H1 (cell line): ENCODE measurements at regions not wholly inside any gene's neighbourhood (a gene's known extent, or its start where the extent isn't known, plus 50 kb on each side); places are given as distances from the start of the nearest gene placed in this dataset.
A peak's percentile ranks its signal among the peaks of the same experiment; 100 is the strongest.

Experiments
- CTCF ChIA-PET: fragments of 300-600 bp; sonication (Branson Sonifier 250); formaldehyde crosslinking; loops from one replicate; lab custom pipeline; 2021; ENCODE audit not compliant: partially characterized antibody; lab: Charles Lee
- POLR2A ChIA-PET: fragments of 300-600 bp; sonication (Branson Sonifier 250); formaldehyde crosslinking; loops from one replicate; lab custom pipeline; 2021; ENCODE audit warnings: inconsistent platforms; ENCODE audit not compliant: partially characterized antibody; lab: Charles Lee
- DNase-seq, 2 experiments: peaks; one replicate each; pipeline versions ENCODE4 v3.0.0 to v3.0.0-alpha.2; 2010 to 2022; ENCODE audit warnings: low spot score in 2 of 2, low read depth in 1 of 2, mixed read lengths in 1 of 2
- FAIRE-seq: peaks from 2 replicates; lab custom pipeline; 2011; peaks lifted over from hg19 to GRCh38; lab: Jason Lieb, UNC
- H2AFZ ChIP-seq: 2 replicates; pipeline ENCODE4 v1.8.1; 2012; ENCODE audit warnings: low read length, inconsistent platforms
- H2AK5ac ChIP-seq: 2 replicates; pipeline ENCODE4 v1.6.1; 2013; ENCODE audit warnings: low read depth, low read length
- H2BK120ac ChIP-seq: replicated peaks from 2 replicates; pipeline ENCODE3; 2013; ENCODE audit warnings: low read depth, low read length, inconsistent platforms
- H2BK12ac ChIP-seq: 2 replicates; pipeline ENCODE4 v1.6.1; 2013; ENCODE audit warnings: low read depth, low read length
- H2BK15ac ChIP-seq: 2 replicates; pipeline ENCODE4 v1.6.1; 2013; ENCODE audit warnings: low read length
- H2BK20ac ChIP-seq: 2 replicates; pipeline ENCODE4 v1.6.1; 2013; ENCODE audit warnings: low read length
- H2BK5ac ChIP-seq: 2 replicates; pipeline ENCODE4 v1.6.1; 2013; ENCODE audit warnings: low read depth, low read length
- H3K14ac ChIP-seq: 2 replicates; pipeline ENCODE4 v1.6.1; 2013; ENCODE audit warnings: inconsistent platforms; ENCODE audit not compliant: insufficient read length
- H3K18ac ChIP-seq: 2 replicates; pipeline ENCODE4 v1.6.1; 2013; ENCODE audit warnings: low read length; ENCODE audit errors: extremely low read depth
- H3K23ac ChIP-seq: 2 replicates; pipeline ENCODE4 v1.6.1; 2013; ENCODE audit warnings: inconsistent platforms; ENCODE audit not compliant: insufficient read length
- H3K23me2 ChIP-seq: 2 replicates; pipeline ENCODE4 v1.6.1; 2013; ENCODE audit warnings: low read depth, low read length
- H3K27ac ChIP-seq: 2 replicates; pipeline ENCODE4 v1.6.1; 2011; ENCODE audit warnings: low read depth, low read length, inconsistent platforms
- H3K27me3 ChIP-seq, 4 experiments: replicated peaks in 1 of 4; 1 replicate in 1 of 4; 2 replicates in 3 of 4; pipeline versions ENCODE4 v1.6.1 to v1.8.1; 2011 to 2013; ENCODE audit warnings: low read length in 3 of 4, mild to moderate bottlenecking in 3 of 4, inconsistent platforms in 2 of 4, mixed read lengths in 2 of 4, moderate library complexity in 1 of 4; ENCODE audit not compliant: control insufficient read depth in 3 of 4, insufficient read depth in 3 of 4; ENCODE audit errors: extremely low read depth in 1 of 4
- H3K36me3 ChIP-seq, 4 experiments: 2 replicates each; pipeline versions ENCODE4 v1.6.1 to v1.8.1; 2011 to 2013; ENCODE audit warnings: mild to moderate bottlenecking in 4 of 4, low read length in 3 of 4, moderate library complexity in 2 of 4, control low read depth in 1 of 4, inconsistent platforms in 1 of 4; ENCODE audit not compliant: insufficient read depth in 4 of 4, control insufficient read depth in 2 of 4
- H3K4ac ChIP-seq: replicated peaks from 2 replicates; pipeline ENCODE3; 2013; ENCODE audit warnings: low read length, low read depth, mixed read lengths, inconsistent platforms; ENCODE audit not compliant: insufficient read length
- H3K4me1 ChIP-seq, 4 experiments: replicated peaks in 1 of 4; 1 replicate in 1 of 4; 2 replicates in 3 of 4; pipeline versions ENCODE4 v1.6.1 to v1.8.1; 2011 to 2013; ENCODE audit warnings: low read length in 3 of 4, inconsistent platforms in 2 of 4, mixed read lengths in 1 of 4; ENCODE audit not compliant: insufficient read depth in 4 of 4, control insufficient read depth in 3 of 4
- H3K4me2 ChIP-seq, 2 experiments: 2 replicates each; pipeline versions ENCODE4 v1.6.1 to v1.8.1; 2011 to 2013; ENCODE audit warnings: low read depth in 2 of 2, low read length in 2 of 2, control low read depth in 1 of 2, inconsistent platforms in 1 of 2, mild to moderate bottlenecking in 1 of 2; ENCODE audit not compliant: insufficient read depth in 1 of 2
- H3K4me3 ChIP-seq, 4 experiments: fragments of 200-600, 300-600 bp in 1 of 4; sonication (generic), shearing (Covaris generic), sonication (Bioruptor Twin) in 1 of 4; 2 replicates each; pipeline versions ENCODE4 v1.5.1 to v1.8.1; 2011 to 2016; ENCODE audit warnings: low read length in 4 of 4, low read depth in 3 of 4, control low read depth in 2 of 4, inconsistent platforms in 2 of 4, mild to moderate bottlenecking in 2 of 4, mixed read lengths in 1 of 4, moderate library complexity in 1 of 4; ENCODE audit not compliant: insufficient read depth in 2 of 4; ENCODE audit errors: extremely low read depth in 1 of 4
- H3K56ac ChIP-seq: replicated peaks from 2 replicates; pipeline ENCODE3; 2013; ENCODE audit warnings: low read depth, mild to moderate bottlenecking, mixed read lengths, low read length, inconsistent platforms; ENCODE audit not compliant: insufficient read length
- H3K79me1 ChIP-seq: 2 replicates; pipeline ENCODE4 v1.6.1; 2013; ENCODE audit warnings: low read depth, low read length, control low read depth
- H3K79me2 ChIP-seq, 2 experiments: 2 replicates each; pipeline versions ENCODE4 v1.6.1 to v1.8.1; 2012 to 2013; ENCODE audit warnings: low read length in 2 of 2, mild to moderate bottlenecking in 2 of 2, inconsistent platforms in 1 of 2; ENCODE audit not compliant: insufficient read depth in 2 of 2, control insufficient read depth in 1 of 2
- H3K9ac ChIP-seq, 4 experiments: replicated peaks in 1 of 4; 1 replicate in 1 of 4; 2 replicates in 3 of 4; pipeline versions ENCODE4 v1.6.1 to v1.8.1; 2011 to 2013; ENCODE audit warnings: low read depth in 3 of 4, low read length in 3 of 4, control low read depth in 2 of 4, mild to moderate bottlenecking in 2 of 4, moderate library complexity in 2 of 4, inconsistent platforms in 1 of 4; ENCODE audit errors: extremely low read depth in 1 of 4
- H3K9me3 ChIP-seq, 2 experiments: 2 replicates each; pipeline versions ENCODE4 v1.6.1 to v1.8.1; 2012 to 2013; ENCODE audit warnings: mild to moderate bottlenecking in 2 of 2, moderate library complexity in 2 of 2, control low read depth in 1 of 2, inconsistent platforms in 1 of 2, low read depth in 1 of 2, low read length in 1 of 2, mixed read lengths in 1 of 2; ENCODE audit not compliant: insufficient read depth in 2 of 2
- H4K20me1 ChIP-seq, 2 experiments: replicated peaks in 1 of 2; 2 replicates each; pipeline versions ENCODE3 to v1.8.1; 2011 to 2013; ENCODE audit warnings: inconsistent platforms in 2 of 2, low read length in 2 of 2, mild to moderate bottlenecking in 1 of 2; ENCODE audit not compliant: insufficient read depth in 2 of 2, control insufficient read depth in 1 of 2
- H4K5ac ChIP-seq: 2 replicates; pipeline ENCODE4 v1.6.1; 2013; ENCODE audit warnings: low read length, low read depth, mixed read lengths, inconsistent platforms; ENCODE audit not compliant: insufficient read length
- H4K8ac ChIP-seq: 2 replicates; pipeline ENCODE4 v1.8.0; 2013; ENCODE audit warnings: mild to moderate bottlenecking, moderate library complexity, low read length, inconsistent platforms; ENCODE audit not compliant: insufficient read depth; ENCODE audit errors: extremely low read depth
- H4K91ac ChIP-seq: replicated peaks from 2 replicates; pipeline ENCODE3; 2013; ENCODE audit warnings: low read length, mixed read lengths, inconsistent platforms; ENCODE audit not compliant: insufficient read length
- BRCA1 ChIP-seq: IDR thresholded peaks from 2 replicates; pipeline ENCODE4 v1.6.1; 2012; ENCODE audit warnings: low read depth, low read length, improper control_type of control experiment
- CBX5 ChIP-seq: fragments of 300-800, 300-1000 bp; sonication (generic); IDR thresholded peaks from 2 replicates; pipeline ENCODE4 v1.7.1; 2016; ENCODE audit warnings: antibody characterized with exemption, low read length, low read depth
- CTCF ChIP-seq, 3 experiments: IDR thresholded peaks; 1 replicate in 2 of 3; 2 replicates in 1 of 3; pipeline versions ENCODE4 v1.5.1 to v1.6.1; 2011; ENCODE audit warnings: low read length in 3 of 3, mild to moderate bottlenecking in 3 of 3, inconsistent platforms in 2 of 3, low read depth in 1 of 3, moderate library complexity in 1 of 3; ENCODE audit not compliant: insufficient read depth in 1 of 3; ENCODE audit errors: control extremely low read depth in 1 of 3
- EP300 ChIP-seq, 2 experiments: IDR thresholded peaks; 1 replicate in 1 of 2; 2 replicates in 1 of 2; pipeline ENCODE4 v1.6.1; 2011 to 2012; ENCODE audit warnings: low read depth in 2 of 2, low read length in 2 of 2, mild to moderate bottlenecking in 2 of 2, borderline replicate concordance in 1 of 2, inconsistent platforms in 1 of 2, moderate library complexity in 1 of 2
- FOSL1 ChIP-seq: IDR thresholded peaks from 2 replicates; pipeline ENCODE4 v1.6.1; 2011; ENCODE audit warnings: mild to moderate bottlenecking, low read depth, low read length, moderate library complexity; ENCODE audit not compliant: insufficient read depth
- KDM1A ChIP-seq: fragments of 200-600, 300-600 bp; sonication (generic); IDR thresholded peaks from 2 replicates; pipeline ENCODE4 v1.7.1; 2016; ENCODE audit warnings: mild to moderate bottlenecking, low read length, borderline replicate concordance
- MAFK ChIP-seq: IDR thresholded peaks from 2 replicates; pipeline ENCODE4 v1.6.1; 2012; ENCODE audit warnings: low read depth, mild to moderate bottlenecking, improper control_type of control experiment, low read length
- POLR2A ChIP-seq, 2 experiments: IDR thresholded peaks; 1 replicate in 1 of 2; 2 replicates in 1 of 2; pipeline ENCODE4 v1.6.1; 2011; ENCODE audit warnings: low read depth in 2 of 2, low read length in 2 of 2, mild to moderate bottlenecking in 2 of 2; ENCODE audit errors: control extremely low read depth in 1 of 2
- RAD21 ChIP-seq, 2 experiments: IDR thresholded peaks in 1 of 2; conservative IDR thresholded peaks in 1 of 2; 2 replicates each; pipeline ENCODE4 v1.6.1; 2011; ENCODE audit warnings: low read depth in 2 of 2, low read length in 2 of 2, improper control_type of control experiment in 1 of 2, inconsistent platforms in 1 of 2, mild to moderate bottlenecking in 1 of 2, moderate library complexity in 1 of 2
- SP2 ChIP-seq: IDR thresholded peaks from 2 replicates; pipeline ENCODE4 v1.6.1; 2012; ENCODE audit warnings: mild to moderate bottlenecking, low read length, inconsistent platforms
- TAF1 ChIP-seq: IDR thresholded peaks from 2 replicates; pipeline ENCODE4 v1.6.1; 2011; ENCODE audit warnings: mild to moderate bottlenecking, low read depth, low read length
- YY1 ChIP-seq: IDR thresholded peaks from 2 replicates; pipeline ENCODE4 v1.6.1; 2011; ENCODE audit warnings: low read depth, mild to moderate bottlenecking, low read length
- WGBS, 2 experiments: shearing (Covaris generic) in 1 of 2; methylation state at CpG; one replicate each; pipeline versions ENCODE4 v1.1.6 to v1.1.7; 2013 to 2015; ENCODE audit warnings: low lambda C conversion rate in 2 of 2, mixed read lengths in 2 of 2, inconsistent platforms in 1 of 2, low coverage in 1 of 2, missing lambda C conversion rate in 1 of 2; ENCODE audit not compliant: insufficient replicate concordance in 2 of 2, insufficient coverage in 1 of 2, insufficient read length in 1 of 2; ENCODE audit errors: extremely low coverage in 1 of 2, missing lambda C conversion rate in 1 of 2; 5-methylcytosine and 5-hydroxymethylcytosine counted together

GRCh38 chr1:98251497-98251896 is 330.7 kb upstream of the DPYD start:
- 100% methylated on average over 2 of the region's 2 CpGs; no CpG with 5 or more reads in 1 of the 2 experiments for WGBS, 2 experiments
- Histone ChIP-seq H4K91ac (no peak overlapping the region), H3K9me3 (no peaks in the 10 kb centered on the region), H2BK15ac (no peak overlapping the region), H3K23ac (no peak overlapping the region), H4K8ac (no peak overlapping the region), H3K9ac (no peak overlapping the region), H3K56ac (no peak overlapping the region), H3K4me2 (no peak overlapping the region), H2BK120ac (no peak overlapping the region), H3K27ac (no peak overlapping the region), H2AK5ac (no peak overlapping the region), H3K23me2 (no peaks in the 10 kb centered on the region), H3K4ac (no peak overlapping the region), H3K36me3 (no peaks in the 10 kb centered on the region), H4K5ac (no peak overlapping the region), H3K4me3 (no peak overlapping the region), H4K20me1 (no peaks in the 10 kb centered on the region), H3K18ac (no peak overlapping the region), H3K27me3 (no peaks in the 10 kb centered on the region), H3K79me1 (no peaks in the 10 kb centered on the region), H3K79me2 (no peaks in the 10 kb centered on the region), H3K14ac (no peak overlapping the region), H2AFZ (no peak overlapping the region), H2BK12ac (no peak overlapping the region), H3K4me1 (peaks cover 0 to 4% (median 3%) of the 10 kb centered on the region in 4 experiments; a peak in 1 of 7 replicates), H2BK5ac (no peak overlapping the region), H2BK20ac (no peak overlapping the region)
- FAIRE-seq: no peak
- ChIA-PET CTCF (interaction anchor here (0.7 to 2.9 kb wide), 4 partner anchors 10 to 178 kb away, joined by 3 to 8 read pairs (median 5); no protein-coding TSS in a partner anchor), POLR2A (no interaction called here)
- DNase-seq: no peak
- TF ChIP-seq BRCA1: no peak
- TF ChIP-seq TAF1: no peak
- TF ChIP-seq KDM1A: no peak
- TF ChIP-seq POLR2A (IDR thresholded peaks at IDR 0.05; ENCODE audit: control extremely low read depth in 1 of 2, low read depth in 2 of 2, low read length in 2 of 2): no peak
- TF ChIP-seq FOSL1: no peak
- no peak for TF ChIP-seq CBX5
- peak; percentile 43 for TF ChIP-seq RAD21 (IDR thresholded peaks at IDR 0.05 in 1 of 2, conservative IDR thresholded peaks at IDR 0.05 in 1 of 2; ENCODE audit: low read depth in 2 of 2, low read length in 2 of 2)
- TF ChIP-seq CTCF (IDR thresholded peaks at IDR 0.05; ENCODE audit: control extremely low read depth in 1 of 3, insufficient read depth in 1 of 3, low read depth in 1 of 3, low read length in 3 of 3): peak in 2 of 3 experiments; percentile 36 to 58; a peak in 3 of 4 replicates
- TF ChIP-seq YY1: no peak
- no peak for TF ChIP-seq MAFK
- TF ChIP-seq EP300 (IDR thresholded peaks at IDR 0.05; ENCODE audit: borderline replicate concordance in 1 of 2, low read depth in 2 of 2, low read length in 2 of 2): no peak
- TF ChIP-seq SP2: no peak
